ENCODE measurements at regions not wholly inside any gene's neighbourhood (a gene's known extent, or its start where the extent isn't known, plus 50 kb on each side); places are given as distances from the start of the nearest gene placed in this dataset.

- TF ChIP-seq EZH2phosphoT487 (IDR thresholded peaks at IDR 0.05; ENCODE audit: insufficient read depth, low read depth) (no peak), EZH2 (IDR thresholded peaks at IDR 0.05; ENCODE audit: insufficient read depth, poor library complexity, severe bottlenecking) (no peak)
Measured at GRCh38 chr5:160169326-160169725, 50.1 kb upstream of the PWWP2A start.
